GM13976 (cell line): ENCODE measurements at regions not wholly inside any gene's neighbourhood (a gene's known extent, or its start where the extent isn't known, plus 50 kb on each side); places are given as distances from the start of the nearest gene placed in this dataset.

Experiments used
- DNase-seq: peaks from one replicate; pipeline ENCODE4 v3.0.0; 2012; ENCODE audit warnings: low spot score
- CTCF ChIP-seq: IDR thresholded peaks from 2 replicates; pipeline ENCODE4 v1.5.1; 2012; ENCODE audit warnings: borderline replicate concordance, mild to moderate bottlenecking; ENCODE audit not compliant: insufficient read depth; ENCODE audit errors: extremely low read depth, missing control alignments, control extremely low read depth
- in situ Hi-C: fragments of 300-500 bp; cut with MboI; formaldehyde crosslinking; loops from one replicate; pipeline ENCODE4 v1.12.0; 2022; ENCODE audit warnings: low sequenced_read_pairs, mixed read lengths, inconsistent platforms; ENCODE audit not compliant: unreplicated experiment

- TF ChIP-seq CTCF: no peak
These were observed 145.0 kb downstream of the HTR1B start for GRCh38 chr6:77318256-77318655.

GRCh38 chr6:77313595-77313994 lies 149.7 kb downstream of the HTR1B start:
- TF ChIP-seq CTCF: no peak
- no peak for DNase-seq
- in situ Hi-C loops: no loop called here

More at GRCh38 chr6:77318256-77318655, 145.0 kb downstream of the HTR1B start:
- DNase-seq: no peak
- in situ Hi-C loops: no loop called here

- DNase-seq: no peak
- TF ChIP-seq CTCF: no peak
- in situ Hi-C loops: no loop called here
These were observed 163.4 kb downstream of the HTR1B start for GRCh38 chr6:77299931-77300330.

GRCh38 chr6:77298283-77298682 lies 165.0 kb downstream of the HTR1B start:
- in situ Hi-C loops: no loop called here
- no peak for DNase-seq
- TF ChIP-seq CTCF: no peak

- in situ Hi-C loops: no loop called here
- DNase-seq: no peak
- TF ChIP-seq CTCF: no peak
These were observed 170.4 kb downstream of the HTR1B start for GRCh38 chr6:77292564-77293546.

- DNase-seq: no peak
- TF ChIP-seq CTCF: no peak
- in situ Hi-C loops: no loop called here
These were observed 172.5 kb downstream of the HTR1B start for GRCh38 chr6:77290798-77291197.
